ENCODE measurements at regions not wholly inside any gene's neighbourhood (a gene's known extent, or its start where the extent isn't known, plus 50 kb on each side); places are given as distances from the start of the nearest gene placed in this dataset.

DNA sequence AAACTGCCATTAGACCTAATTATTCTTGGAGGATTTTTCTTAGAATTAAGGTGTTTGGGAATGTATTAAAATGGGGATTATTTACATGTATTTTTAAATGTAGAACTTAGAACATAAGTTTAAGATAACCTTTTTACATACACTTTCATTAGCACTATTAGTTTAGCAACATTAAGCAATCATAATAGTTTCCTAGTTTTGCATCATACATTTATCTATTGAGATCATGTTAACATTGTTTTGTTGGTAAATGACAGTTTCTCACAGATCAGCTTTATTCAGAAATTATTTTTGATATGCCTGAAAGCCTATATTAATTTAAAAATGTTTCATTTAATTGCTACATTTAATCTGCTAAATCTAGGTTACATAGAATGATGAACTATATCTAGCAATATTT lies 189.7 kb upstream of the PPP1R3A start (continued):
- TF ChIP-seq TCF7L2 (IDR thresholded peaks at IDR 0.05; ENCODE audit: borderline replicate concordance, extremely low read depth, insufficient read depth, insufficient read length) (no peak), EGR1 (IDR thresholded peaks at IDR 0.05; ENCODE audit: low read depth) (no peak), RAD21 (IDR thresholded peaks at IDR 0.05; ENCODE audit: low read depth) (no peak)

DNA sequence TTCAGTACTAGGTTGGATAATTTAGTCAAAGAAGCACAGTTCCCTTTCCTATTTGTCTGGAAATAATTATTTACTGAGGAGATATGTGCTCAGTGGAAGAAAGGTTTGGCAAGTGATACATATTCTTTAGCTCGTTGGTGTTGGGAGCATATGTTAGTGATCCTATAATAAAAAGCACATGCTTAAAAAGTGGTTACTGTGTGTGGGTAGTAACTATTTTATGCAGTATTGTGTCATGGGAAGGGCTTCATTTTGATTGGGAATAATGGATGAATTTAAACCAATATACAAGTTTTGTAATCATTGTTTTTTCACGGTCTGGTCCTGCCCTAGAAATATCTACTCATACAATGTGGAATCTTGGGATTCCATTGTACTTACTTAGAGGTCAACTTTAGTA lies 188.7 kb upstream of the PPP1R3A start:
- TF ChIP-seq EGR1 (IDR thresholded peaks at IDR 0.05; ENCODE audit: low read depth), result no peak
- TF ChIP-seq, protein P1, sequence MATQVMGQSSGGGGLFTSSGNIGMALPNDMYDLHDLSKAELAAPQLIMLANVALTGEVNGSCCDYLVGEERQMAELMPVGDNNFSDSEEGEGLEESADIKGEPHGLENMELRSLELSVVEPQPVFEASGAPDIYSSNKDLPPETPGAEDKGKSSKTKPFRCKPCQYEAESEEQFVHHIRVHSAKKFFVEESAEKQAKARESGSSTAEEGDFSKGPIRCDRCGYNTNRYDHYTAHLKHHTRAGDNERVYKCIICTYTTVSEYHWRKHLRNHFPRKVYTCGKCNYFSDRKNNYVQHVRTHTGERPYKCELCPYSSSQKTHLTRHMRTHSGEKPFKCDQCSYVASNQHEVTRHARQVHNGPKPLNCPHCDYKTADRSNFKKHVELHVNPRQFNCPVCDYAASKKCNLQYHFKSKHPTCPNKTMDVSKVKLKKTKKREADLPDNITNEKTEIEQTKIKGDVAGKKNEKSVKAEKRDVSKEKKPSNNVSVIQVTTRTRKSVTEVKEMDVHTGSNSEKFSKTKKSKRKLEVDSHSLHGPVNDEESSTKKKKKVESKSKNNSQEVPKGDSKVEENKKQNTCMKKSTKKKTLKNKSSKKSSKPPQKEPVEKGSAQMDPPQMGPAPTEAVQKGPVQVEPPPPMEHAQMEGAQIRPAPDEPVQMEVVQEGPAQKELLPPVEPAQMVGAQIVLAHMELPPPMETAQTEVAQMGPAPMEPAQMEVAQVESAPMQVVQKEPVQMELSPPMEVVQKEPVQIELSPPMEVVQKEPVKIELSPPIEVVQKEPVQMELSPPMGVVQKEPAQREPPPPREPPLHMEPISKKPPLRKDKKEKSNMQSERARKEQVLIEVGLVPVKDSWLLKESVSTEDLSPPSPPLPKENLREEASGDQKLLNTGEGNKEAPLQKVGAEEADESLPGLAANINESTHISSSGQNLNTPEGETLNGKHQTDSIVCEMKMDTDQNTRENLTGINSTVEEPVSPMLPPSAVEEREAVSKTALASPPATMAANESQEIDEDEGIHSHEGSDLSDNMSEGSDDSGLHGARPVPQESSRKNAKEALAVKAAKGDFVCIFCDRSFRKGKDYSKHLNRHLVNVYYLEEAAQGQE (IDR thresholded peaks at IDR 0.05; ENCODE audit: low read depth), result no peak
- TF ChIP-seq, protein P2, sequence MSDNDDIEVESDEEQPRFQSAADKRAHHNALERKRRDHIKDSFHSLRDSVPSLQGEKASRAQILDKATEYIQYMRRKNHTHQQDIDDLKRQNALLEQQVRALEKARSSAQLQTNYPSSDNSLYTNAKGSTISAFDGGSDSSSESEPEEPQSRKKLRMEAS (IDR thresholded peaks at IDR 0.05), result no peak
- TF ChIP-seq ELF1 (IDR thresholded peaks at IDR 0.05; ENCODE audit: borderline replicate concordance, low read depth), result no peak
- TF ChIP-seq SRF (IDR thresholded peaks at IDR 0.05; ENCODE audit: low read depth), result no peak
- TF ChIP-seq CEBPB (IDR thresholded peaks at IDR 0.05; ENCODE audit: low read depth), result no peak
- no peak for TF ChIP-seq CBX3 (IDR thresholded peaks at IDR 0.05; ENCODE audit: low read depth)
- no peak for TF ChIP-seq YY1 (IDR thresholded peaks at IDR 0.05; ENCODE audit: extremely low read depth, insufficient replicate concordance, low read depth, low read length)
- no peak for TF ChIP-seq TCF7L2 (IDR thresholded peaks at IDR 0.05; ENCODE audit: borderline replicate concordance, extremely low read depth, insufficient read depth, insufficient read length)
- TF ChIP-seq EZH2 (IDR thresholded peaks at IDR 0.05), result no peak
- no peak for TF ChIP-seq POLR2A (IDR thresholded peaks at IDR 0.05; ENCODE audit: borderline replicate concordance, extremely low read depth, insufficient read depth, insufficient read length)
- no peak for TF ChIP-seq ZFX (IDR thresholded peaks at IDR 0.05)
- Histone ChIP-seq H3K4me2 (ENCODE audit: low read length) (no peak overlapping the region), H3K4me1 (ENCODE audit: control insufficient read depth in 1 of 2, insufficient read depth in 2 of 2, low read length in 2 of 2) (no peaks in the 10 kb centered on the region), H2AFZ (ENCODE audit: low read depth, low read length, poor library complexity, severe bottlenecking) (no peak overlapping the region), H3K27ac (ENCODE audit: low read depth, low read length) (no peak overlapping the region), H3K79me2 (ENCODE audit: insufficient read depth, low read length) (no peaks in the 10 kb centered on the region), H3K9me3 (ENCODE audit: control insufficient read depth in 1 of 2, insufficient read depth in 1 of 2, low read depth in 1 of 2, low read length in 2 of 2) (no peaks in the 10 kb centered on the region), H3K36me3 (ENCODE audit: control insufficient read depth in 1 of 2, insufficient read depth in 2 of 2, low read length in 2 of 2) (no peaks in the 10 kb centered on the region), H3K4me3 (replicated peaks in 1 of 2; ENCODE audit: low read depth in 1 of 2, low read length in 2 of 2) (no peak overlapping the region), H3K9me2 (ENCODE audit: insufficient read depth) (no peaks in the 10 kb centered on the region), H4K20me1 (ENCODE audit: insufficient read depth) (no peaks in the 10 kb centered on the region), H3K27me3 (ENCODE audit: insufficient read depth, low read length) (no peaks in the 10 kb centered on the region), H3K9ac (ENCODE audit: low read length) (no peak overlapping the region)
- no peak for ATAC-seq
- no peak for DNase-seq (ENCODE audit: low read depth, low spot score)
- RAD21 ChIA-PET (ENCODE audit: low non-redundant PET in 1 of 2, low total read pairs in 2 of 2, uncharacterized antibody in 2 of 2, unreplicated experiment in 2 of 2), result no interaction called here
- BruUV-seq (replicated peaks), result no TSS peak
- POLR2A ChIA-PET, result no interaction called here
- CTCF ChIA-PET, result no interaction called here
- intact Hi-C loops (cut with micrococcal nuclease), result no loop called here

All from HCT116 (cell line).